GM21528 (cell line): ENCODE measurements at regions not wholly inside any gene's neighbourhood (a gene's known extent, or its start where the extent isn't known, plus 50 kb on each side); places are given as distances from the start of the nearest gene placed in this dataset.
"Not testable (repeated sequence)": the region's sequence is repeated elsewhere in the genome, so short reads cannot be mapped to it uniquely, and the experiment has no call there.

Experiments used
- ATAC-seq: cut with Tn5 transposase; IDR thresholded peaks from one replicate; pipeline ENCODE4 v1.9.1; 2021; ENCODE audit warnings: mild to moderate bottlenecking, moderate library complexity; ENCODE audit not compliant: unreplicated experiment, low FRiP score

DNA sequence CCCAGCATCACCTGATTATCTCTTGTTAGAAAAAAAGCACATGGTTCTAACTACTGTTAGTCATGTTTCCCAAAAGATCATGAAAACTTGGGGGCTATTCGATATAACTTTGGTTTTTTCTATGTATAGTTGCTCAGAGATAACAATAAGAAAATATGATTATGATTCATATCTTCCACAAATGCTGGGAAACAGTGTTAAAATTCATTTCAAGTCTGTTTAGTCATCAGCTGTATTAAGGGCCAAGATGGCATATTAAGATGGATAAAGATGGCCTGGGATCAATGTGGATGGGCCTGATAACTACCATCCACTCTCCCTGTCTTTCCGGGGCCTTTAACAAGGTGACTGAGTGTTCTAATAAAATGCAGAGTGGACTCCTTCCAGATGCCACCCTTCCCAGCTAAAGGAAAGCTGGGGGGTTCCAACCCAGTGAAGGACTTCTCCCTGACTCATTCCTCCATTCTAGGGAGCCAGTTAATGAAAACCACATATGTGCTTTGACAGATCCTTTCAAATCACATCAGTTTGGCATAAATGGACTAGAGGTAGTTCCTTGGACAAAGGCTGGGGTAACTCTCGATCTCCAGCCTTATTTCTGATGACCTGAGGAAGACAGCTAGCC, 221.6 kb downstream of the VAPA start:
- no peak for ATAC-seq

DNA sequence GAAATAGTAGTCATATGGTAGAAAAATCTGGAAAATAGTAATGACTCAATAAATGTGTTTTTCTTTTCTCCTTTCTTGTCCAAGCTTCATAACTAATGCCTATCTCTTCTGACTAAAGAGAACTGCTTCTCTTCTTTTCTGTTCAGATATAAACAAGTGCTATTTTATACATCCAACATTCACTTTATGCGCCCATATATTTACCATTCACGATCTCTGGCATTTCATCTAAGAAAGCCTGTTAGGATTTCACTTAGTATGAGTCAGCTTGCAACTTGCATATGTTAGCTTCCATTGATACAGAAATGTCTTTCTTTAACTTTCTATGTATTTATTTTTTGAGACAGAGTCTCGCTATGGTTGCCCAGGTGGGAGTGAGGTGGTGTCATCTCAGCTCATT, 224.9 kb downstream of the VAPA start:
- no peak for ATAC-seq

DNA sequence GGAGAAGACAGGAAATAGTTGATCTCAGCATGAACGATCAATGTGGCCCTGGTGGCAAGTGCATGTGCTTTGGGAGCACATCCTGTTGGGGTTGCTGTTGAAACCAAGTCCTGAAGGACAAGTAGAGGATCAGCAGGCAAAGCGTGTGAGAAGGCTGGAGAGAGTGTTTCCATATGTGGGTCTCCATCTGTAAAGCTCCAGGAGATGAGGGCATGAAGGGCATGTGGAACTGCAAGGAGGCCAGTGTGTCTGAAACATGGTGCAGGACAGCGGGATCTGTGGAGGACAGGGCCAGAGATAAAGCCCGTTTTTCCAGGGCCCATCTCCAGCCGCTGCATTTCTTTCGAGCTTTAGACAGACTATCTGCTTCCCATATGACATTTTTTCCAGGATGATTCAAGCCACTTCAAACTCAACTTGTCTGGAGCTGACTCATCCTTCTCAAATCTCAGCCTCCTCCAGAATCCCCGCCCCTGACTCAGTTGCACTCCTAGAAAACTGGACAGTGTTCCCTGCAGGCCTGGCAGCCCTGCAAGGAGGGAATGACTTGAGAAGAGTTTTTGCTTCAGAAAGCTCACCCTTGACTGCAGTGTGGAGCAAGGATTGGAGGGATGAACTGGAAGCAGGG, 226.1 kb downstream of the VAPA start:
- no peak for ATAC-seq

DNA sequence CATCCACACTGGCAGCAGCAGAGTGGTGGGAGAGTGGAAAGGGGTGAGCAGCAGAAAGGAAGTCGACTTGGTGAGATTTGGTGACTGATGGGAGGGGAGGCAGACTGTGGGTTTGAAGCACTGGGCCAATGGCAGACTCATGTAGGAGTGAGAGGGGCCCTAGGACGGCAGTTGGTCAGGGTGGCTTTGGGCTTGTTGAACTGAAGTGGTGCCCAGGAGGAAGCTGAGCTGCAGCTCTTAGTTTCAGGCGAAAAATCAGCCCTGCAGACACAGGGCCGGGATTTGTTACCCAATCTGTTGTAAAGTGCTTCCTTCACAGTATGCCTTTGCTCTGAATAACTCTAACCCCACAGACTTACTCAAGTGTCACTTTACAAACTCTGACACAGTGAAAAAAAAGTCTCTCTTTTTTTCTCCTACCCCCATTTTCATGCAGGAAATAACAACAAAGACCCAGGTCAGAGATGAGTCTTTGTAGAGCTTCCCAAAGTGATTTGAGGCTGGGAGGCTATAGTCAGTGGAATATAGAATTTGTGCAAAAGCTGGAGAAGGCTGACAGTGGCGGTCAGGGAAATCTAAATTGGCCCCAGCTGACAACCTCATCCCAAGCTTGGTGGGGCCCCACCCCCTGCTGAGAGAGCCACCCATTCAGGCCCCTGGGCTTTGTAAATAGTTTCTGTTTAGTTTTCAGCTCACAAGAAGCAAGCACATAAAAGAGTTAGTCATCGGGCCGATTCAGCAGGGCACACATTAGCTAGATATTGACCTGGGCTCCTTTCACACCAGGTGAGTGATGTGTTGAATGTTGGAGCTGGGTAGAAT, 226.9 kb downstream of the VAPA start:
- no peak for ATAC-seq

DNA sequence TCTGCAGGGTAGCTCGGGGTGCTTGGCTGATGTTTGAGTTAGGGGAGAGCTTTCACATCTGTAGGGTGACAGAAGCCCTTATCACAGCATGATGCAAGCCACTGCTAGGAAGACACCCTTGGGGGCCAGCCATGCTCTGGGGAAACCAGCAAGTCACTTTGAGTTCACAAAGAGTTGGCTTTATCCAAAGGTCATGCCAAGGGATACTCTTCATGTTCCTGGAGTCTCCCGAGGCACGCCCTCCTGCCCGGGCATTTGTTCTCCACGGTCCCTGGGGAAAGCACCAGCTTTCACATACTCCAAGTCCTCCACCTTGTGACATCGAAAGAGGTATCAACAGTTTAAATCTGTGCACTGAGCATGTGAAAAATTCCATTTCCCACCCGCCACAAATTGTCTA, 227.7 kb downstream of the VAPA start:
- ATAC-seq, result no peak

DNA sequence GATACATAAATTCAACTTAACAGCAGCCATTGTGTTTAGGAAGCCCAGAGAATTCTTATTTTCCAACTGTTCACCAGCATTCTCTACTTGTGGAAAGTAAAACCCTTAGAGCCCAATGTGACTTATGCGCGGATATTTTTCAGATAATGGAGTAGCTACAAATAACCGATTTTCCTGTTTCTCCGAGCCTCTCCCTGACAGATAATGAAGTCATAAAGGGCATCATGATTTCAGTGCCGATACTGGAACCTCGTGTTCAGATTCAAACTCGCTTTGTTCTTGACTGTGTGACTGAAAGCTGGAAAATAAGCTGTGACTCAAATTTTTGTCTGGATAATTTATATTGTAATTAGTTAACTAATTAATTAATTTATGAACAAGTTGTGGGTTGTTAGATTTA, 228.2 kb downstream of the VAPA start:
- no peak for ATAC-seq

DNA sequence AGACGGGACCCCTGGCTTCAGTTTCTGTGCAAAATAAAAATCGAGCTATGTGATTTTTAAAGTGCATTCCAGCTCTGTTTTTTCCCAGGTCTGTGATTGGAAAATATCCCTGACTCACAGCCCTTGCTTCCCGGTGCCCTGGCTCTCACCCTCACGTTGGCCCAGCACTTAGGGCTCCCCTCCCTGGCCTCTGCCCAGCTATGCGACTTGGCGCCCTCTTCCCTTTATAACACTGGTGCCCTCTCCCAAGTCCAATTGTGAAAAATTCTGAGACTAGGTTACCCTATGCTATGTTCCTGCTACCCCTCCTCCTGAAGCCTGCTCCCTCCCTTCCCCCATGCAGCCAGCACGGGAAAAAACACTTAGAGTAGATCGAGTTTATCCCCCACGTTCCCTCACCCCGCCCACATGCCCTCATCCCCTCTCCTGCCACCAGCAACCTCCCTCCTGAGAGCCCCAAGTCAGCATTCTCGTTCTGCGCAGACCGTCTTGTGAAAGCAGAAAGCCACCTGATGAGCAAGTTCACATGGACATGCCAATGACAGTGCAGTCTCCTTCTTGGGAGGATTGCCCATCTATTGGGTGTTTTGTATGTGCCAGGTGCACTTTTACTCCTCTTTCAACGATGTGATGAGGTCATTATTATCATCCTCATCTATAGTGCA, 228.8 kb downstream of the VAPA start:
- no peak for ATAC-seq

DNA sequence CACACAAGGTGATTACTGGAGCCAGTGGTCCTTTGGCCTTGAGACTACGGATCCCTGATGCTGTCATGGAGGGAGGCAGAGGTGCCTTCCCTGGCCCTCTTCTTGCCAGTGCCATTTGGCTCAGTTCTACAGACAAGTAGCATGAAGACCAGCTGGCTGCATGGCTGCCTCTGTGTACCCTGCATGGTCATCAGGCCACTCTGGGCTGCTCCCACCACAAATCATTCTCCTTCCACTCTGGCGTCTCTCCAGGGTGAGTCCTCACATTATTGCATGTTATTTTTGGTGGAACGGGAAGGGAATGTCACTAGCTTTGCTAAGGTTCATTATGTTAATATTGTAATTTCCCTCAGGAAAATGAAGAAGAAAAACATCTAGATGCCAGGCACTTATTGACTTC, 229.8 kb downstream of the VAPA start:
- no peak for ATAC-seq

DNA sequence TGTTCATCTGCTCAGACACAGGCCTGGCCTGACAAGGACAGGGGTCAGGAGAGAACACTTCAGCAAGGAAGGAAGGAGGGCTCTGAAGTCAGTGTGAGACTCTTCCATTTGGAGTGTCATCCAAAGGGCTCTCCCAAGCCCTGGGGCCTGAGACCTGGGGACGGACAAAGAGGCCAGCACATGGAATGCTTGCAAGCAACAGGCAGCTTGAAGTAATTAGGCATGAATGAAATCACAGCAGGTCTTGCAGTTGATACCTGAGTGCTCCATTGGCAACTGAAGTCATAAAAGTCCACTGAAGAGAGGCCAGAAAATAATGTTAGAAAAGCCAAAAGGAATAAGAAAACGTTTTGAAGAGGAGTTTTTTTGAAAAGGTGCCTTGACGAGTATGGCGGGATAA, 231.7 kb downstream of the VAPA start:
- no peak for ATAC-seq

DNA sequence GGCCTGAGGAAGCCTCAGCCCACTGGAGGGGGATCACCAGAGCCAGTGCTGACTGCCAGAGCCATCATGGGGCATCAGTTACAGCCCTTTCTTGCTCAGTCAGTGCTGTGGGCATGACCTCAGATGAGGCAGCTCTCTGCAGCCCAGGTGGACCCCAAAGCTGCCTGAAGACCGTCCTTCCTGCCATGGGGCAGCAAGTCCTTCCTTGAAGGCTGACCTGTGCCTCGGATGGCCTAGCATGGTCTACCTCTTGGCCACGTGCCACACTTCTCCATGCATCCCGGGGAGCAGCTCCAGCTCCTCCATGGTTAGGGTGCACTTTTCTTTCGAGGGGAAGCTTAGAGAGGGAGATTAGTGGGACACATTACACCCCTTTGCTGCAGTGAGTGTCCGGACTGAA, 233.4 kb downstream of the VAPA start:
- no peak for ATAC-seq

DNA sequence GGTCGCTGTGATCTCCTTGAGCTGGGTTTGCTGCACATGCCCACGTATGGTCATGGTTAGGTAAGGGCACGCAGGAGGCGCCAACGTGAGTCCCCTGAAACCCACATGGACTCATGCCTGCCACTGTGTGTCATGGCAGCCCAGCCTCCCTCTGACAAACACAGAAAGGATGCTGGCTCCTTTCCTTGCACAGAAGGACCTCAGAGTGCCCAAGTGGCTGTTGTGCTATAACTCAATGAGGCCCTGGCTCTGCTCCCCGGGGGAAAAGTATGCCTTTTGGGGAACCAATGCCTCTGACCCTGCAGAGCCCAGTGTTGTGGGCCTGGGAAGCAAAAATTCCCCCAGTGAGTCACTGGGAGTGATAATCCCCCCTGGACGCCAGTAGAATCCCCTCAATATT, 233.9 kb downstream of the VAPA start:
- no peak for ATAC-seq

DNA sequence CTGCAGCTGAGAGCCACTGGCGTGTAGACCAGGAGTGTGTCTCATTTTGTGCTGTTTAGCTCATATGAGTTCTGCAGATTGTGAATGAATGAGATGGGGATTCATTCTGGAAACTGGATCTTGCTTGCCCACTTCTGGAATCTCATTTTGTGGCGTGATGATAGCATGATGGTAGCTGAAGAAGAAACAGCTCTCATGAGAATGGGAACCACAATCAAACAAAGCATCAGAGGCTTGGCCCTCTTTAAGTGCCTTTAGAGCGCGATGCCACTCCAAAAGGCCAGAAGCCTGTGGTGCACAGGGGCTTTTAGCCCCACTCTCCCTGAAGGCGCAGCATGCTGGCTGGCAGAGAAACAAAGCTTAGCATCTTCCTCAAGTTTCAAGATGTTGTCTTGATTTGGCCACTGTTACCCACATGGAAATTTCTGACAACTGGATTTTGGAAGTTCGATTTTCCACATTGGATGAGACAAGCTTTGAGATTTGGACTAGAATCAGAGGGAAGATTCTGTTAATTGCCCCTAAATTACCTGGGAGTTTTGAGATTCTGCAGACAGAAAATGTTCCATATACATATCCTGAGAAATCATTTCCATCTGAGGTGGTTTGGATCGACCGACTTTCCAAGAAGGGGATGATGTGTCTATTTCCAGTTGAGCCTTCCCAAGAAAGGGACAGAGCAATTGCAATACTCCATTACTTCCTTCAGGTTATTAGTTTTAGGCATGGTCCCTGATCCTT, 234.5 kb downstream of the VAPA start:
- ATAC-seq, result no peak

DNA sequence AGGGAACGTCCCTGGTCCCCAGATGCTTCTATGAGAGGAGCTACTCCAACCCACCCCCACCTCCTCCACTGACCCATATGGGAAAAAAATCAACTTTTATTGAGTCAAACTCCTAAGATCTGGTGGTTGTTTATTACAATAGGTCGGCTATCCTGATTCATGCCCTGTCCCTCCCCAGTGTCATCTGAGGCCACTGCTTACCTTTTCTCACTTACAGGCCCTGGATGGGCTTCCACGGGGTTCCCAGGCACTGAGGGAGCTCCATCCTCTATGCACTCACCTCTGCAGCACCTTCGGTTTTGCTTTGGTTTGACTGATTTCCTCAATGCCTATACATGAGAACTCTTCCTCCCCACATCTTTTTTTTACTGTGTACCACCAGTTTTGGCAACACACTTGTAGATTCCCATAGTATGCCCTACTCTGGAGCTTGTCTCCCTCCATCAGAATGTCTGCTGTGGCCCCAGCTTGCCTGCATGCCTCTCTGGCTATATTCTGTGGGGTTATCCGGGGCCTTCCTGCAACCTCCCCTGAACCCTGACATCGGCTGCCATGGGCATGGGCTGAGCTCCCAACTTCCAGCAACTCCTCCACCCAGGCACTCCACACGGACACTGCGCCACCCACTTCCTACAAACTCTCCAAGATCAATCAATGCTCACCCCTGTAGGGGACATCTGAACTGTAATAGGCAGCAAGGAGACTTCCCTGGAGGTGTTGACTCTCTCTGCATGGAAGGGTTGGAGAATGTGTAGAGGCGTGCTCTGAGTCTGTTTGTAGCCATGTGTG, 236.1 kb downstream of the VAPA start:
- no peak for ATAC-seq

DNA sequence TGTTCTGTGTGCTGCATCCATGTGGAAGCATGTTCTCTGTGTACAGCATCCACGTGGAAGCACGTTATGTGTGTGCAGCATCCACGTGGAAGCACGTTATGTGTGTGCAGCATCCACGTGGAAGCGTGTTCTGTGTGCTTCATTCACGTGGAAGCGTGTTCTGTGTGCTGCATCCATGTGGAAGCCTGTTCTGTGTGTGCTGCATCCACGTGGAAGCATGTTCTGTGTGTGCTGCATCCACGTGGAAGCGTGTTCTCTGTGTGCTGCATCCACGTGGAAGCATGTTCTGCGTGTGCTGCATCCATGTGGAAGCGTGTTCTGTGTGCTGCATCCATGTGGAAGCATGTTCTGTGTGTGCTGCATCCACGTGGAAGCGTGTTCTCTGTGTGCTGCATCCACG, 236.8 kb downstream of the VAPA start:
- ATAC-seq, result not testable (repeated sequence)

DNA sequence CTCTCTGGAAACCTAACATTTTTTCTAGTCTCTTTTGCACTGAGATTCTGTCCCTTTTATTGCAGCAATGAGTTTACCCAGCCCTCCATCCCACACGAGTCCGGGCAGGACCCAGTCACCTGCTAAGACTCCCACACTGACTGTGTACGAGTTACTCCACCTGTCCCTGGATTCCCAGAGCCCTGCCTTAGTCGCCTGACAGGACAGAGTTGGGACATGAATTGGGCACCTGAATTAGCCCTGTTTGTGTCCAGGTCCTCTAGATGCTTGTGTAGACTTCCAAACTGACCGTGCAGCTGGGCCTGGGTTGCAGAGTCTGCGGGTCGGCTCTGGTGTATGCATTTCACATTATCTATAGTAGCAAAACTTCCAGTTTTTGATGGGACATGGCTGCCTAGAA, 238.7 kb downstream of the VAPA start:
- no peak for ATAC-seq

DNA sequence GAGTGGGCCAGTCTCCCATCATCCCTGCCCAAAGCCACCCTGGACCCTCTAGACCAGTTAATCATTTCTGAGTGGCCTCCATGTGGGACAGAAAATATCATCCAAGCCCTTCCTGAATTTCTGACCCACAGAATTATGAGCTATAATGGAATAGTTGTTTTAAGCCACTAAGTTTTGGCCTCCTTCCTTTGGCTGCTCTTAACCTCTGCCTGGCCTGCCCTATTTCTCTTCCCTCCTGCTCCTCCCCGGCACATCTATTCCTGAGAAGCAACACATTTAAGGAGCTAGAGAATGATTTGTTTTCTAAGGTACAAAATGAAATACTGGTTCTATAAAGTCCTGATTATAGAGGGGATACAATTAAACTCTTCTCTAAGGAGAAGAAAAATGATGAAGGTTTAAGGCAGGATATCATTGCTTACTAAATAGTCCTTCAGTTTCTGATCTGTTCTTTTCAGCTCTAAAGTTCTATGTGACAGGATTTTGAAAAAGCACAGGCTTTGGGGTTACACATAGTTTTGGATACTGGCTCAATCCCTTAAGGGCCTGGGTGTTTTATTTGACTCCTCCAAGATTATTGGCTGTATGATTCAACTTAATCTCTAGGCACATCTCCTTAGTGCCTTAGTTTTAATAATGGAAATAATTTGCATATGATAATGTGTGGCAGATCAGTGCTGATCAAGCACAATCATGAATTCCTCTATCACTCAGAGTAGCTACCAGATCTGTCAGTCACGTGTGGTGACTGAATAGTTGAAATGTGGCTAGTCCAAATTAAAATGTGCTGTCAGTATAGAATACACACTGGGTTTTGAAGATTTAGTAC, 240.3 kb downstream of the VAPA start:
- no peak for ATAC-seq

DNA sequence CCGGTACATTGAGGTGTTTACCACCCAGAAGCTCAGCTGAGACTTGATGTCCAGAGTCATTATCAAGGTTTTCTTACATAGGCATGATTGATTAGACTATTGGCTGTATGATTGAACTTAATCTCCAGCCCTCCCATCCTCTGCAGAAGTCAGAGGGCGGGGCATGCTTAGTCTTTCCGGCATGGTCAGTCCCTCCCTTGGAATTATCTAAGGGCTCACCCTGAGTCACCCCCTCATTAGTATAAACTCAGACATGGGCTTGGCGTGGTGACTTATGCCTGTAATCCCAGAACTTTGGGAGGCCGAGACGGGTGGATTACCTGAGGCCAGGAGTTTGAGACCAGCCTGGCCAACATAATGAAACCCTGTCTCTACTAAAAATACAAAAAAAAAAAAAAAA, 243.9 kb downstream of the VAPA start:
- ATAC-seq, result no peak

DNA sequence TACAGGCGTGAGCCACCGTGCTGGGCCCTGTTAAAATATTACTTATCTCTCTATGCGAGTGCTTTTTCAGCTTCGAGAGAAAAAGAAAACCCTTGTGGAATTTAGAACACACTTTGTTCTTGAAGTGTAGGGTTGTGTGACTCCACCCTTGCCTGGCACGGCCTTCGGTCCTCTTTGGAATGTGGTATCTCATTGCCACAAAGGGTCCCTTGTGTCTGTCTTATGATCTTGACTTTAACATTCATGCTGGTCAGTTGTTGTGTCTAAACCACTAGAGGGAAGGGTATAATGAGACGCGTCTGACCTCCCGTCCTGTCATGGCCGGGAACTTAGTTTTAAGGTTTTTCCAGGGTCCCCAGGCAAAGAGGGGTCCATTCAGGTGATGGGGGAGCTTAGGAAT, 246.4 kb downstream of the VAPA start:
- no peak for ATAC-seq

DNA sequence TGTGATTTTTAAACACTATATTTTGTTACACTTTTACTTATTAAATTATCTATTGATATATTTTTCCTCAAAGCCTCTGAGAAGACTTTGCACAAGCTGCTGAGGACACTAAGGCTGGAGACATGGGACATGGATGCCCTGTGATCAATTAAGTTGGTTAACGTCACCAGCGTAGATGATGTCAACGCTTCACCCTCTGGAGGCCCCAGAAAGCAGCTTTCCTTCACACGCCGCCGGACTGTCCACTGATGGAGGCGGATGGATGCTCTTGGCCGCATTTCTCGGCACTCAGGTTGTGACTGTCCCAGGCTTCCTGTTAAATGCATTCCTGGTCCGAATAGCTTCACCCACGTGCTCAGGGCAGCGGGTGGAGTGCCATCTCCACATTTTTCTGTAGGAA, 247.5 kb downstream of the VAPA start:
- no peak for ATAC-seq
